ENCODE measurements at regions not wholly inside any gene's neighbourhood (a gene's known extent, or its start where the extent isn't known, plus 50 kb on each side); places are given as distances from the start of the nearest gene placed in this dataset.

DNA sequence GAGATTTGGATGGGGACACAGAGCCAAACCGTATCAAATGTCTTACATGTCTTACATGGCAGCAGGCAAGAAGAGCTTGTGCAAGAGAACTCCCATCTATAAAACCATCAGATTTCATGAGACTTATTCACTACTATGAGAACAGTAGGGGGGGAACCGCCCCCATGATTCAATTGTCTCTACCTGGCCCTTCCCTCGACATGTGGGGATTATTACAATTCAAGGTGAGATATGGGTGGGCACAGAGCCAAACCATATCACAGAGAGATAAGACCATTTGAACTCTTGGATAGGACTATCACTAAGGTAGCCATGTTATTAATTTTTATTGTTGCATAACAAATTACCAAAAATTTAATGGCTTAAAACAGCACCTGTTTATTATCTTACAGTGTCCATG lies 611.7 kb downstream of the SOX6 start:
- intact Hi-C loops (cut with DNase I) = no loop called here
- Histone ChIP-seq H3K36me3 (no peaks in the 10 kb centered on the region), H3K4me1 (no peaks in the 10 kb centered on the region), H3K27ac (no peak overlapping the region), H3K27me3 (no peaks in the 10 kb centered on the region), H3K4me3 (no peak overlapping the region), H3K9me3 (no peaks in the 10 kb centered on the region)
- TF ChIP-seq CTCF (IDR thresholded peaks at IDR 0.05) = no peak
- no peak for TF ChIP-seq POLR2A (IDR thresholded peaks at IDR 0.05)
- TF ChIP-seq POLR2AphosphoS5 (IDR thresholded peaks at IDR 0.05) = no peak
- TF ChIP-seq EP300 (IDR thresholded peaks at IDR 0.05) = no peak
- WGBS, 2 donors = 51 to 88% methylated on average over 3 of the region's 3 CpGs
- DNase-seq = no peak

DNA sequence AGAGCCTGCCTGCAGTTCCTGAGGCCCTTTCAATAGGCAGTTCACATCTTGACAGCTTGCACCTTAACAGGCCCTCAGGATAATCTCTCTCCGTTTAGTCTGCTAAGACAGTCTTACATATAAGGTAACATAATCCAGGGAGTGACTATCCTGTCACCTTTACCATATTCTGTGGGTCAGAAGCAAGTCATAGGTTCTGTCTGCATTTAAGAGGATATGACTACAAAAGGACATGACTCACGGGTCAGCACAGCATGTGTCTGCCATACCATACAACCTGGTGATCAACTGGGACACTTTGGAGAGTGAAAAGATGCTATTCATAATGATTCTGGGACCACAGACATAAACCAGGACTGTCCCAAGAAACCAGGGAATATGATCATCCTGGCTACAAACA lies 611.1 kb downstream of the SOX6 start:
- Histone ChIP-seq H3K4me3 (no peak overlapping the region), H3K4me1 (no peaks in the 10 kb centered on the region), H3K27ac (no peak overlapping the region), H3K27me3 (no peaks in the 10 kb centered on the region), H3K9me3 (no peaks in the 10 kb centered on the region), H3K36me3 (no peaks in the 10 kb centered on the region)
- intact Hi-C loops (cut with DNase I) = no loop called here
- 90 to 92% methylated on average over 2 of the region's 2 CpGs for WGBS, 2 donors
- no peak for DNase-seq
- TF ChIP-seq POLR2A (IDR thresholded peaks at IDR 0.05) (no peak), POLR2AphosphoS5 (IDR thresholded peaks at IDR 0.05) (no peak), CTCF (IDR thresholded peaks at IDR 0.05) (no peak), EP300 (IDR thresholded peaks at IDR 0.05) (no peak)

- intact Hi-C loops (cut with DNase I) = no loop called here
- no peak for DNase-seq
- Histone ChIP-seq H3K27me3 (no peaks in the 10 kb centered on the region), H3K36me3 (no peaks in the 10 kb centered on the region), H3K4me1 (no peaks in the 10 kb centered on the region), H3K9me3 (no peaks in the 10 kb centered on the region), H3K4me3 (no peak overlapping the region), H3K27ac (no peak overlapping the region)
- no peak for TF ChIP-seq POLR2A (IDR thresholded peaks at IDR 0.05)
- TF ChIP-seq POLR2AphosphoS5 (IDR thresholded peaks at IDR 0.05) = no peak
- TF ChIP-seq CTCF (IDR thresholded peaks at IDR 0.05) = no peak
- no peak for TF ChIP-seq EP300 (IDR thresholded peaks at IDR 0.05)
- 69 to 81% methylated on average over 2 of the region's 2 CpGs for WGBS, 2 donors
Observed at GRCh38 chr11:15747671-15748070, 608.7 kb downstream of the SOX6 start.

- Histone ChIP-seq H3K27ac (no peak overlapping the region), H3K9me3 (no peaks in the 10 kb centered on the region), H3K27me3 (no peaks in the 10 kb centered on the region), H3K36me3 (no peaks in the 10 kb centered on the region), H3K4me3 (no peak overlapping the region), H3K4me1 (no peaks in the 10 kb centered on the region)
- TF ChIP-seq POLR2A (IDR thresholded peaks at IDR 0.05) (no peak), CTCF (IDR thresholded peaks at IDR 0.05) (no peak), EP300 (IDR thresholded peaks at IDR 0.05) (no peak), POLR2AphosphoS5 (IDR thresholded peaks at IDR 0.05) (no peak)
- DNase-seq = no peak
- intact Hi-C loops (cut with DNase I) = no loop called here
Observed at GRCh38 chr11:15748132-15748531, 608.2 kb downstream of the SOX6 start.

- TF ChIP-seq EP300 (IDR thresholded peaks at IDR 0.05) = no peak
- H3K27ac ChIP-seq = no peak overlapping the region
- intact Hi-C loops (cut with DNase I) = no loop called here
- H3K4me1 ChIP-seq = no peaks in the 10 kb centered on the region
- H3K27me3 ChIP-seq = no peaks in the 10 kb centered on the region
- DNase-seq = no peak
- WGBS, 2 donors = 75 to 81% methylated on average over 2 of the region's 2 CpGs
- no peak overlapping the region for H3K4me3 ChIP-seq
- no peaks in the 10 kb centered on the region for H3K9me3 ChIP-seq
- no peaks in the 10 kb centered on the region for H3K36me3 ChIP-seq
Observed at GRCh38 chr11:15748741-15749140, 607.6 kb downstream of the SOX6 start.
